ENCODE measurements at regions not wholly inside any gene's neighbourhood (a gene's known extent, or its start where the extent isn't known, plus 50 kb on each side); places are given as distances from the start of the nearest gene placed in this dataset.

GRCh38 chr2:56013475-56013874 lies 89.9 kb upstream of the EFEMP1 start:
- Histone ChIP-seq H3K27ac (no peak overlapping the region), H3K4me2 (no peak overlapping the region), H3K9me3 (ENCODE audit: low read depth) (no peaks in the 10 kb centered on the region), H4K20me1 (ENCODE audit: insufficient read depth, poor library complexity, severe bottlenecking) (no peaks in the 10 kb centered on the region), H2AFZ (no peak overlapping the region), H3K27me3 (no peaks in the 10 kb centered on the region), H3K4me1 (ENCODE audit: insufficient read depth) (peaks cover 3% of the 10 kb centered on the region), H3K4me3 (no peak overlapping the region), H3K79me2 (no peaks in the 10 kb centered on the region), H3K36me3 (replicated peaks; ENCODE audit: insufficient read depth, low read depth) (no peaks in the 10 kb centered on the region), H3K9me2 (replicated peaks; ENCODE audit: insufficient read depth) (no peaks in the 10 kb centered on the region)
- DNase-seq (ENCODE audit: low spot score), result no peak
- TF ChIP-seq EZH2 (IDR thresholded peaks at IDR 0.05; ENCODE audit: borderline replicate concordance) (no peak), EZH2phosphoT487 (IDR thresholded peaks at IDR 0.05; ENCODE audit: low read depth, severe bottlenecking, unreplicated experiment) (no peak), CTCF (IDR thresholded peaks at IDR 0.05; ENCODE audit: poor library complexity) (no peak)

GRCh38 chr2:56014046-56014730 lies 90.6 kb upstream of the EFEMP1 start:
- Histone ChIP-seq H3K4me2 (no peak overlapping the region), H2AFZ (no peak overlapping the region), H3K4me1 (ENCODE audit: insufficient read depth) (no peaks in the 10 kb centered on the region), H3K79me2 (no peaks in the 10 kb centered on the region), H3K27me3 (peaks cover 3% of the 10 kb centered on the region), H3K4me3 (no peak overlapping the region), H3K9me2 (replicated peaks; ENCODE audit: insufficient read depth) (no peaks in the 10 kb centered on the region), H3K9me3 (ENCODE audit: low read depth) (no peaks in the 10 kb centered on the region), H3K36me3 (replicated peaks; ENCODE audit: insufficient read depth, low read depth) (no peaks in the 10 kb centered on the region), H4K20me1 (ENCODE audit: insufficient read depth, poor library complexity, severe bottlenecking) (no peaks in the 10 kb centered on the region), H3K27ac (no peak overlapping the region)
- WGBS (ENCODE audit: low lambda C conversion rate, missing lambda C conversion rate), result 76% methylated on average over 8 of the region's 8 CpGs
- TF ChIP-seq EZH2phosphoT487 (IDR thresholded peaks at IDR 0.05; ENCODE audit: low read depth, severe bottlenecking, unreplicated experiment), result no peak
- no peak for TF ChIP-seq CTCF (IDR thresholded peaks at IDR 0.05; ENCODE audit: poor library complexity)
- no peak for TF ChIP-seq EZH2 (IDR thresholded peaks at IDR 0.05; ENCODE audit: borderline replicate concordance)
- DNase-seq (ENCODE audit: low spot score), result no peak

GRCh38 chr2:56015711-56016115 lies 92.1 kb upstream of the EFEMP1 start:
- WGBS (ENCODE audit: low lambda C conversion rate, missing lambda C conversion rate), result 30% methylated on average over 4 of the region's 4 CpGs
- no peak overlapping the region for H3K4me2 ChIP-seq
- no peaks in the 10 kb centered on the region for H3K36me3 ChIP-seq (replicated peaks; ENCODE audit: insufficient read depth, low read depth)
- no peaks in the 10 kb centered on the region for H3K79me2 ChIP-seq
- no peaks in the 10 kb centered on the region for H3K4me1 ChIP-seq (ENCODE audit: insufficient read depth)
- H3K27me3 ChIP-seq, result peaks cover 6% of the 10 kb centered on the region
- H3K27ac ChIP-seq, result no peak overlapping the region
- no peak for TF ChIP-seq EZH2 (IDR thresholded peaks at IDR 0.05; ENCODE audit: borderline replicate concordance)
- TF ChIP-seq EZH2phosphoT487 (IDR thresholded peaks at IDR 0.05; ENCODE audit: low read depth, severe bottlenecking, unreplicated experiment), result no peak
- no peak for TF ChIP-seq CTCF (IDR thresholded peaks at IDR 0.05; ENCODE audit: poor library complexity)
- H3K9me2 ChIP-seq (replicated peaks; ENCODE audit: insufficient read depth), result no peaks in the 10 kb centered on the region
- H2AFZ ChIP-seq, result peak overlapping the region; percentile 36
- no peak for DNase-seq (ENCODE audit: low spot score)
- no peaks in the 10 kb centered on the region for H3K9me3 ChIP-seq (ENCODE audit: low read depth)
- H3K4me3 ChIP-seq, result no peak overlapping the region
- H4K20me1 ChIP-seq (ENCODE audit: insufficient read depth, poor library complexity, severe bottlenecking), result no peaks in the 10 kb centered on the region

GRCh38 chr2:56017784-56018183 lies 94.2 kb upstream of the EFEMP1 start:
- no peaks in the 10 kb centered on the region for H3K36me3 ChIP-seq (replicated peaks; ENCODE audit: insufficient read depth, low read depth)
- no peaks in the 10 kb centered on the region for H3K4me1 ChIP-seq (ENCODE audit: insufficient read depth)
- no peak for TF ChIP-seq EZH2phosphoT487 (IDR thresholded peaks at IDR 0.05; ENCODE audit: low read depth, severe bottlenecking, unreplicated experiment)
- TF ChIP-seq EZH2 (IDR thresholded peaks at IDR 0.05; ENCODE audit: borderline replicate concordance), result no peak
- no peak for TF ChIP-seq CTCF (IDR thresholded peaks at IDR 0.05; ENCODE audit: poor library complexity)
- no peak overlapping the region for H3K4me3 ChIP-seq
- H3K9me2 ChIP-seq (replicated peaks; ENCODE audit: insufficient read depth), result no peaks in the 10 kb centered on the region
- no peak overlapping the region for H3K4me2 ChIP-seq
- no peaks in the 10 kb centered on the region for H4K20me1 ChIP-seq (ENCODE audit: insufficient read depth, poor library complexity, severe bottlenecking)
- H3K9me3 ChIP-seq (ENCODE audit: low read depth), result no peaks in the 10 kb centered on the region
- H3K27ac ChIP-seq, result no peak overlapping the region
- peaks cover 6% of the 10 kb centered on the region for H3K27me3 ChIP-seq
- H2AFZ ChIP-seq, result no peak overlapping the region
- no peak for DNase-seq (ENCODE audit: low spot score)
- no peaks in the 10 kb centered on the region for H3K79me2 ChIP-seq

Data from hepatocyte (in vitro differentiated cells).